Panc1 (cell line): ENCODE measurements at regions not wholly inside any gene's neighbourhood (a gene's known extent, or its start where the extent isn't known, plus 50 kb on each side); places are given as distances from the start of the nearest gene placed in this dataset.
A peak's percentile ranks its signal among the peaks of the same experiment; 100 is the strongest.

Experiments used
- ATAC-seq: fragments of 200-7000 bp; cut with Tn5 transposase; 2 replicates; pipeline ENCODE4 v1.9.1; 2020; ENCODE audit warnings: mild to moderate bottlenecking, moderate library complexity
- BruUV-seq: library from RNA; stranded (reverse); fragments of 400-500 nt; replicated peaks from 2 replicates; lab custom pipeline; 2021; lab: Mats Ljungman, UMichigan
- CTCF ChIA-PET: fragments of 300-600 bp; sonication (Branson Sonifier 250); formaldehyde crosslinking; loops from one replicate; lab custom pipeline; 2022; ENCODE audit warnings: antibody characterized with exemption; lab: Charles Lee
- POLR2A ChIA-PET: fragments of 300-600 bp; sonication (Branson Sonifier 250); formaldehyde crosslinking; loops from one replicate; lab custom pipeline; 2022; ENCODE audit warnings: antibody characterized with exemption; lab: Charles Lee
- DNase-seq: peaks from one replicate; pipeline ENCODE4 v3.0.0-alpha.2; 2010; ENCODE audit warnings: low read depth, low spot score
- H3K27ac ChIP-seq: 2 replicates; pipeline ENCODE4 v1.5.1; 2011; ENCODE audit warnings: mild to moderate bottlenecking, low read length, inconsistent platforms
- H3K27me3 ChIP-seq: fragments of 200-500 bp; sonication (Bioruptor generic); 2 replicates; pipeline ENCODE4 v1.6.0; 2014; ENCODE audit warnings: low read length, inconsistent platforms; ENCODE audit not compliant: control insufficient read depth, insufficient read depth
- H3K36me3 ChIP-seq: fragments of 200-500 bp; sonication (Bioruptor generic); 2 replicates; pipeline ENCODE4 v1.5.1; 2014; ENCODE audit warnings: inconsistent platforms, mild to moderate bottlenecking, low read length, moderate library complexity; ENCODE audit not compliant: control insufficient read depth, insufficient read depth
- H3K4me1 ChIP-seq: 2 replicates; pipeline ENCODE4 v1.5.1; 2011; ENCODE audit warnings: inconsistent platforms, mild to moderate bottlenecking, low read length, moderate library complexity; ENCODE audit not compliant: control insufficient read depth, insufficient read depth
- H3K4me3 ChIP-seq, 2 experiments: 2 replicates each; pipeline ENCODE4 v1.5.1; 2011 to 2012; ENCODE audit warnings: low read depth in 2 of 2, low read length in 2 of 2, mild to moderate bottlenecking in 2 of 2, inconsistent platforms in 1 of 2, moderate library complexity in 1 of 2
- H3K9me3 ChIP-seq: fragments of 200-500 bp; sonication (Bioruptor generic); 2 replicates; pipeline ENCODE4 v1.5.1; 2014; ENCODE audit warnings: low read depth, mild to moderate bottlenecking, inconsistent platforms, low read length, moderate library complexity; ENCODE audit not compliant: control insufficient read depth, insufficient read depth
- POLR2AphosphoS5 ChIP-seq: IDR thresholded peaks from 2 replicates; pipeline ENCODE4 v1.6.1; 2012; ENCODE audit warnings: mild to moderate bottlenecking, low read depth, low read length, moderate library complexity
- SIN3A ChIP-seq: IDR thresholded peaks from 2 replicates; pipeline ENCODE4 v1.6.1; 2012; ENCODE audit warnings: low read depth, mild to moderate bottlenecking, low read length, moderate library complexity, borderline replicate concordance; ENCODE audit not compliant: insufficient read depth
- TCF7L2 ChIP-seq: IDR thresholded peaks from 2 replicates; pipeline ENCODE4 v1.6.1; 2011; ENCODE audit warnings: mild to moderate bottlenecking, low read depth, low read length, inconsistent platforms
- in situ Hi-C: cut with HindIII; loops from 2 replicates; pipeline ENCODE4 v1.10.0; 2016; ENCODE audit warnings: low sequenced_read_pairs, low pct_unique_long_range_greater_than_20kb
- intact Hi-C: fragments of 100-400 bp; cut with micrococcal nuclease; formaldehyde crosslinking; loops from one replicate; pipeline ENCODE4 v1.10.0; 2022; ENCODE audit not compliant: unreplicated experiment
- TF ChIP-seq, protein P1 (sequence below): fragments of 450-650 bp; IDR thresholded peaks from 2 replicates; pipeline ENCODE4 v1.5.1; 2017; ENCODE audit warnings: mild to moderate bottlenecking
- TF ChIP-seq, protein P2 (sequence below), 2 experiments: IDR thresholded peaks; 2 replicates each; pipeline ENCODE4 v1.6.1; 2011 to 2012; ENCODE audit warnings: low read depth in 2 of 2, control low read depth in 1 of 2, low read length in 1 of 2, mild to moderate bottlenecking in 1 of 2, moderate library complexity in 1 of 2; ENCODE audit not compliant: insufficient read depth in 1 of 2

DNA sequence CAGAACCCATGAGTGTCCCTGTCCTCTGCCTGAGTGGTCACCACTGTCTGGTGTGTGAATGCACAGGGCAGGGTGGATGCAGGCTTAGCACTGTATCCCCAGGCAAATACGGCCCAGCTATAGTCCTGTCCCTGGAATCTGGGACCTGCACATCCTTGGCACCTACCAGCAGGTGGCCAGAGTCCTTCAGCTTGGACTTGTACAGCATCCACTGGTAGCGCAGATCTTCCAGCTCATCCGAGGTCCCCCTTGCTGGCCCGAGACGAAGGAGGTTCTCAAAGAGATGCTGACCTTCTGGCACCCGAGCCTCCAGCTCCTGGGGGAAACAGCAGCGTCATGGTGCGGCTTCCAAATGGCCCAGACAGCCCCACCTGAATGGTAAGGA is 83.4 kb downstream of the SYNE3 start:
- POLR2A ChIA-PET = no interaction called here
- ATAC-seq = no peak

DNA sequence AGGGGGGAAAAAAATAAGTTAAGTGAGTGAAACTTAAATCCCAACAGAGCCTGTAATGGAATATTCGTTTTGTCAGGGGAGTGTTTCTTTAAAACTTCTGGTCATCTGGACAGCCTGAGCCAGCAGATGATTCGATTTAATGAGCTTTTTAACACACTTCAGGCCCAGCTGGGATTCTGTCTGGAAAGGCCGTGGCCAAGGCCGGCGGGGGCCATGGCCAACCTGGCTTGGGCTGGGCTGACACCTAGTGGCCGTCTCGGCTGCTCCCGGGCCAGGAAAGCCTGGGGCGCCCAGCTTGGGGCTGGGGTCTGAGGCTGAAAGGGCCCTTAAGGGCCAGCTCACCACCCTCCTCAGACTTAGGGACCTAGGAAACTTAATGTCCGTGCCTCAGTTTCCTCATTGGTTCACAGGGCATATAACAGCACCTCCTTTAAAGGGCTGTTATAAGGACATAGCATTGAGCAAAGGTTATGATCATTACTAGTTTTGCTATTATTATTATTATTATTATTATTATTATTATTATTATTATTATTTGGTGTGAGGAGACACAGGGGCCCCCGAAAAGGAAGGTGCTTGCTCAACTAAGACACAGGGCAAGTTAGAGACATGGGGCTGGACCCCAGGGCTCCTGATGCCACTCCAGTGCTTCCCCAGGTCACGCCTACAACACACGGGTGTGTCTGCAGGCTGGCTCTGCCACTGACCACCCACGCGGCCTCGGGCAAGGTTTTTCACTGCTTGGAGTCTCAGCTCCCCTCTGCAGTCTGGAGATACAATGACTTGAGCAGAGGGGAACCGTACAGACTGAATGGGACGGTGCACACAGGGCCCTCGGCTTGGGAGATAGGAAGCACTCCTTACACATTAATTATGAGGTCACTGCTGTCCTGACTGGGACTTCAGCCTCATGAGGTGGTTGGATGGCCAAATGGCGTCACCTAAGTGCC is 84.0 kb downstream of the SYNE3 start:
- H3K4me1 ChIP-seq = no peaks in the 10 kb centered on the region
- no peaks in the 10 kb centered on the region for H3K36me3 ChIP-seq
- H3K9me3 ChIP-seq = no peaks in the 10 kb centered on the region
- no peak overlapping the region for H3K27ac ChIP-seq
- H3K27me3 ChIP-seq = no peaks in the 10 kb centered on the region
- no TSS peak for BruUV-seq
- CTCF ChIA-PET = interaction anchor here (0.6 to 0.7 kb wide), 2 partner anchors 30 to 96 kb away, joined by 3 to 4 read pairs; no protein-coding TSS in a partner anchor
- in situ Hi-C loops = no loop called here
- intact Hi-C loops = no loop called here
- DNase-seq (no peak), ATAC-seq (peak; percentile 95)
- POLR2A ChIA-PET = no interaction called here
- TF ChIP-seq, protein P1, sequence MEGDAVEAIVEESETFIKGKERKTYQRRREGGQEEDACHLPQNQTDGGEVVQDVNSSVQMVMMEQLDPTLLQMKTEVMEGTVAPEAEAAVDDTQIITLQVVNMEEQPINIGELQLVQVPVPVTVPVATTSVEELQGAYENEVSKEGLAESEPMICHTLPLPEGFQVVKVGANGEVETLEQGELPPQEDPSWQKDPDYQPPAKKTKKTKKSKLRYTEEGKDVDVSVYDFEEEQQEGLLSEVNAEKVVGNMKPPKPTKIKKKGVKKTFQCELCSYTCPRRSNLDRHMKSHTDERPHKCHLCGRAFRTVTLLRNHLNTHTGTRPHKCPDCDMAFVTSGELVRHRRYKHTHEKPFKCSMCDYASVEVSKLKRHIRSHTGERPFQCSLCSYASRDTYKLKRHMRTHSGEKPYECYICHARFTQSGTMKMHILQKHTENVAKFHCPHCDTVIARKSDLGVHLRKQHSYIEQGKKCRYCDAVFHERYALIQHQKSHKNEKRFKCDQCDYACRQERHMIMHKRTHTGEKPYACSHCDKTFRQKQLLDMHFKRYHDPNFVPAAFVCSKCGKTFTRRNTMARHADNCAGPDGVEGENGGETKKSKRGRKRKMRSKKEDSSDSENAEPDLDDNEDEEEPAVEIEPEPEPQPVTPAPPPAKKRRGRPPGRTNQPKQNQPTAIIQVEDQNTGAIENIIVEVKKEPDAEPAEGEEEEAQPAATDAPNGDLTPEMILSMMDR = peak; percentile 87
- TF ChIP-seq SIN3A = no peak
- H3K4me3 ChIP-seq = no peak overlapping the region

More for the DNA sequence above, 83.4 kb downstream of the SYNE3 start:
- no peaks in the 10 kb centered on the region for H3K4me1 ChIP-seq
- intact Hi-C loops (no loop called here), in situ Hi-C loops (no loop called here)
- H3K4me3 ChIP-seq = no peak overlapping the region
- no peak overlapping the region for H3K27ac ChIP-seq
- TF ChIP-seq TCF7L2 (no peak), POLR2AphosphoS5 (no peak), SIN3A (no peak)
- TF ChIP-seq, protein P2, sequence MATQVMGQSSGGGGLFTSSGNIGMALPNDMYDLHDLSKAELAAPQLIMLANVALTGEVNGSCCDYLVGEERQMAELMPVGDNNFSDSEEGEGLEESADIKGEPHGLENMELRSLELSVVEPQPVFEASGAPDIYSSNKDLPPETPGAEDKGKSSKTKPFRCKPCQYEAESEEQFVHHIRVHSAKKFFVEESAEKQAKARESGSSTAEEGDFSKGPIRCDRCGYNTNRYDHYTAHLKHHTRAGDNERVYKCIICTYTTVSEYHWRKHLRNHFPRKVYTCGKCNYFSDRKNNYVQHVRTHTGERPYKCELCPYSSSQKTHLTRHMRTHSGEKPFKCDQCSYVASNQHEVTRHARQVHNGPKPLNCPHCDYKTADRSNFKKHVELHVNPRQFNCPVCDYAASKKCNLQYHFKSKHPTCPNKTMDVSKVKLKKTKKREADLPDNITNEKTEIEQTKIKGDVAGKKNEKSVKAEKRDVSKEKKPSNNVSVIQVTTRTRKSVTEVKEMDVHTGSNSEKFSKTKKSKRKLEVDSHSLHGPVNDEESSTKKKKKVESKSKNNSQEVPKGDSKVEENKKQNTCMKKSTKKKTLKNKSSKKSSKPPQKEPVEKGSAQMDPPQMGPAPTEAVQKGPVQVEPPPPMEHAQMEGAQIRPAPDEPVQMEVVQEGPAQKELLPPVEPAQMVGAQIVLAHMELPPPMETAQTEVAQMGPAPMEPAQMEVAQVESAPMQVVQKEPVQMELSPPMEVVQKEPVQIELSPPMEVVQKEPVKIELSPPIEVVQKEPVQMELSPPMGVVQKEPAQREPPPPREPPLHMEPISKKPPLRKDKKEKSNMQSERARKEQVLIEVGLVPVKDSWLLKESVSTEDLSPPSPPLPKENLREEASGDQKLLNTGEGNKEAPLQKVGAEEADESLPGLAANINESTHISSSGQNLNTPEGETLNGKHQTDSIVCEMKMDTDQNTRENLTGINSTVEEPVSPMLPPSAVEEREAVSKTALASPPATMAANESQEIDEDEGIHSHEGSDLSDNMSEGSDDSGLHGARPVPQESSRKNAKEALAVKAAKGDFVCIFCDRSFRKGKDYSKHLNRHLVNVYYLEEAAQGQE (IDR thresholded peaks at IDR 0.05; ENCODE audit: insufficient read depth in 1 of 2, low read depth in 2 of 2, low read length in 1 of 2) = no peak
- TF ChIP-seq, protein P1 = no peak
- no peaks in the 10 kb centered on the region for H3K9me3 ChIP-seq
- no peaks in the 10 kb centered on the region for H3K27me3 ChIP-seq
- no peaks in the 10 kb centered on the region for H3K36me3 ChIP-seq
- DNase-seq = no peak
- CTCF ChIA-PET = no interaction called here
- no TSS peak for BruUV-seq
